Cardiac fibroblast (primary cell): ENCODE measurements at regions not wholly inside any gene's neighbourhood (a gene's known extent, or its start where the extent isn't known, plus 50 kb on each side); places are given as distances from the start of the nearest gene placed in this dataset.

Experiments
- DNase-seq, 2 donors: peaks; one replicate each; pipeline versions ENCODE4 v3.0.0 to v3.0.0-alpha.2; 2010; ENCODE audit warnings: low read depth in 2 of 2
- H3K4me3 ChIP-seq, 2 donors: replicated peaks in 1 of 2; 1 replicate in 1 of 2; 2 replicates in 1 of 2; pipeline ENCODE4 v1.5.1; 2011; ENCODE audit warnings: low read depth in 2 of 2, low read length in 2 of 2, mild to moderate bottlenecking in 2 of 2, moderate library complexity in 1 of 2
- CTCF ChIP-seq: IDR thresholded peaks from one replicate; pipeline ENCODE4 v1.5.1; 2011; ENCODE audit warnings: low read depth, mild to moderate bottlenecking, low read length, inconsistent platforms

GRCh38 chr2:9076755-9077154, 73.3 kb upstream of the MBOAT2 start:
- DNase-seq: no peak
- no peak for TF ChIP-seq CTCF
- H3K4me3 ChIP-seq: no peak overlapping the region

- TF ChIP-seq CTCF: no peak
- no peak overlapping the region for H3K4me3 ChIP-seq
- peak in 1 of 2 donors; percentile 28 for DNase-seq
These were observed 72.7 kb upstream of the MBOAT2 start for GRCh38 chr2:9076210-9076609.

GRCh38 chr2:9074930-9075329, 71.4 kb upstream of the MBOAT2 start:
- no peak overlapping the region for H3K4me3 ChIP-seq
- no peak for DNase-seq
- no peak for TF ChIP-seq CTCF

- no peak overlapping the region for H3K4me3 ChIP-seq
- no peak for TF ChIP-seq CTCF
- no peak for DNase-seq
These were observed 68.2 kb upstream of the MBOAT2 start for GRCh38 chr2:9071584-9072124.

- TF ChIP-seq CTCF: no peak
- peak in 1 of 2 donors; percentile 93 for DNase-seq
These were observed 67.5 kb upstream of the MBOAT2 start for GRCh38 chr2:9071032-9071431.

GRCh38 chr2:9069543-9069942, 66.1 kb upstream of the MBOAT2 start:
- H3K4me3 ChIP-seq: no peak overlapping the region
- no peak for TF ChIP-seq CTCF
- DNase-seq: no peak

More at GRCh38 chr2:9071032-9071431, 67.5 kb upstream of the MBOAT2 start:
- no peak overlapping the region for H3K4me3 ChIP-seq

- no peak overlapping the region for H3K4me3 ChIP-seq
- TF ChIP-seq CTCF: no peak
- no peak for DNase-seq
These were observed 62.4 kb upstream of the MBOAT2 start for GRCh38 chr2:9065901-9066300.
